Keratinocyte (primary cell): ENCODE measurements at regions not wholly inside any gene's neighbourhood (a gene's known extent, or its start where the extent isn't known, plus 50 kb on each side); places are given as distances from the start of the nearest gene placed in this dataset.

Experiments used
- DNase-seq: peaks from one replicate; pipeline ENCODE4 v3.0.0-alpha.2; 2011; ENCODE audit warnings: low read depth, missing footprints, low spot score
- FAIRE-seq: peaks from 2 replicates; lab custom pipeline; 2011; peaks lifted over from hg19 to GRCh38; lab: Jason Lieb, UNC
- H2AFZ ChIP-seq: 2 replicates; pipeline ENCODE4 v1.6.0; 2012; ENCODE audit warnings: low read length, control low read depth, inconsistent platforms; ENCODE audit not compliant: control insufficient read depth
- H3K27ac ChIP-seq: 2 replicates; pipeline ENCODE4 v1.5.1; 2011; ENCODE audit warnings: low read length; ENCODE audit not compliant: control insufficient read depth, insufficient read depth
- H3K27me3 ChIP-seq: 3 replicates; pipeline ENCODE4 v1.6.0; 2011; ENCODE audit warnings: low read length; ENCODE audit not compliant: control insufficient read depth, insufficient read depth; ENCODE audit errors: extremely low read depth
- H3K36me3 ChIP-seq, 2 experiments: 2 replicates in 1 of 2; 3 replicates in 1 of 2; pipeline ENCODE4 v1.5.1; 2011; ENCODE audit warnings: low read length in 2 of 2, mild to moderate bottlenecking in 1 of 2; ENCODE audit not compliant: control insufficient read depth in 2 of 2, insufficient read depth in 2 of 2; ENCODE audit errors: extremely low read depth in 1 of 2
- H3K4me1 ChIP-seq: 3 replicates; pipeline ENCODE4 v1.5.1; 2011; ENCODE audit warnings: low read length; ENCODE audit not compliant: control insufficient read depth, insufficient read depth; ENCODE audit errors: extremely low read depth
- H3K4me2 ChIP-seq: 3 replicates; pipeline ENCODE4 v1.6.0; 2011; ENCODE audit warnings: low read depth, low read length; ENCODE audit not compliant: control insufficient read depth, insufficient read depth; ENCODE audit errors: extremely low read depth
- H3K4me3 ChIP-seq, 3 experiments: fragments of 200-600 bp in 1 of 3; sonication (generic) in 1 of 3; 2 replicates in 2 of 3; 3 replicates in 1 of 3; pipeline ENCODE4 v1.5.1; 2011 to 2016; ENCODE audit warnings: low read length in 3 of 3, mild to moderate bottlenecking in 3 of 3, control low read depth in 2 of 3, inconsistent platforms in 1 of 3, low read depth in 1 of 3, mixed read lengths in 1 of 3, mixed run types in 1 of 3, moderate library complexity in 1 of 3; ENCODE audit not compliant: control insufficient read depth in 2 of 3, insufficient read depth in 2 of 3; ENCODE audit errors: extremely low read depth in 1 of 3
- H3K79me2 ChIP-seq: 2 replicates; pipeline ENCODE4 v1.6.0; 2012; ENCODE audit warnings: low read length; ENCODE audit not compliant: control insufficient read depth, insufficient read depth
- H3K9ac ChIP-seq: 3 replicates; pipeline ENCODE4 v1.6.0; 2011; ENCODE audit warnings: low read length; ENCODE audit not compliant: control insufficient read depth, insufficient read depth; ENCODE audit errors: extremely low read depth
- H3K9me1 ChIP-seq: 3 replicates; pipeline ENCODE4 v1.6.0; 2011; ENCODE audit warnings: low read length; ENCODE audit not compliant: control insufficient read depth, insufficient read depth; ENCODE audit errors: extremely low read depth
- H3K9me3 ChIP-seq: 2 replicates; pipeline ENCODE4 v1.5.1; 2012; ENCODE audit warnings: low read depth, low read length; ENCODE audit not compliant: control insufficient read depth
- H4K20me1 ChIP-seq: 3 replicates; pipeline ENCODE4 v1.6.0; 2011; ENCODE audit warnings: low read length; ENCODE audit not compliant: control insufficient read depth, insufficient read depth; ENCODE audit errors: extremely low read depth
- EZH2 ChIP-seq: IDR thresholded peaks from one replicate; pipeline ENCODE4 v1.6.1; 2012; ENCODE audit warnings: inconsistent platforms, mild to moderate bottlenecking, low read length, moderate library complexity
- dilution Hi-C: fragments of 300-500 bp; cut with MboI; formaldehyde crosslinking; loops from one replicate; pipeline ENCODE4 v1.7.0; 2020; ENCODE audit warnings: low sequenced_read_pairs; ENCODE audit not compliant: extremely low pct_ligation_motif_present
- TF ChIP-seq, protein P1 (sequence below), 3 experiments: IDR thresholded peaks in 1 of 3; conservative IDR thresholded peaks in 1 of 3; optimal IDR thresholded peaks in 1 of 3; 2 replicates in 2 of 3; 3 replicates in 1 of 3; pipeline versions ENCODE3 to v1.5.1; 2011; ENCODE audit warnings: low read length in 3 of 3, mild to moderate bottlenecking in 3 of 3, moderate library complexity in 2 of 3, control low read depth in 1 of 3, inconsistent platforms in 1 of 3; ENCODE audit not compliant: insufficient read depth in 2 of 3; ENCODE audit errors: extremely low read depth in 1 of 3

GRCh38 chr2:76050196-76050595, 339.5 kb upstream of the GCFC2 start:
- H3K27ac ChIP-seq = no peak overlapping the region
- dilution Hi-C loops = no loop called here
- H3K9me1 ChIP-seq = no peaks in the 10 kb centered on the region

GRCh38 chr2:76044701-76045100, 334.0 kb upstream of the GCFC2 start:
- Histone ChIP-seq H3K4me2 (no peak overlapping the region), H4K20me1 (no peaks in the 10 kb centered on the region), H3K9me3 (no peaks in the 10 kb centered on the region), H2AFZ (no peak overlapping the region), H3K9me1 (no peaks in the 10 kb centered on the region), H3K79me2 (no peaks in the 10 kb centered on the region), H3K27me3 (no peaks in the 10 kb centered on the region), H3K4me1 (no peaks in the 10 kb centered on the region), H3K9ac (no peak overlapping the region), H3K36me3 (no peaks in the 10 kb centered on the region), H3K27ac (no peak overlapping the region), H3K4me3 (no peak overlapping the region)
- dilution Hi-C loops = no loop called here
- DNase-seq (no peak), FAIRE-seq (no peak)
- no peak for TF ChIP-seq EZH2
- TF ChIP-seq, protein P1, sequence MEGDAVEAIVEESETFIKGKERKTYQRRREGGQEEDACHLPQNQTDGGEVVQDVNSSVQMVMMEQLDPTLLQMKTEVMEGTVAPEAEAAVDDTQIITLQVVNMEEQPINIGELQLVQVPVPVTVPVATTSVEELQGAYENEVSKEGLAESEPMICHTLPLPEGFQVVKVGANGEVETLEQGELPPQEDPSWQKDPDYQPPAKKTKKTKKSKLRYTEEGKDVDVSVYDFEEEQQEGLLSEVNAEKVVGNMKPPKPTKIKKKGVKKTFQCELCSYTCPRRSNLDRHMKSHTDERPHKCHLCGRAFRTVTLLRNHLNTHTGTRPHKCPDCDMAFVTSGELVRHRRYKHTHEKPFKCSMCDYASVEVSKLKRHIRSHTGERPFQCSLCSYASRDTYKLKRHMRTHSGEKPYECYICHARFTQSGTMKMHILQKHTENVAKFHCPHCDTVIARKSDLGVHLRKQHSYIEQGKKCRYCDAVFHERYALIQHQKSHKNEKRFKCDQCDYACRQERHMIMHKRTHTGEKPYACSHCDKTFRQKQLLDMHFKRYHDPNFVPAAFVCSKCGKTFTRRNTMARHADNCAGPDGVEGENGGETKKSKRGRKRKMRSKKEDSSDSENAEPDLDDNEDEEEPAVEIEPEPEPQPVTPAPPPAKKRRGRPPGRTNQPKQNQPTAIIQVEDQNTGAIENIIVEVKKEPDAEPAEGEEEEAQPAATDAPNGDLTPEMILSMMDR (optimal IDR thresholded peaks at IDR 0.05 in 1 of 3, IDR thresholded peaks at IDR 0.05 in 1 of 3, conservative IDR thresholded peaks at IDR 0.05 in 1 of 3; ENCODE audit: extremely low read depth in 1 of 3, insufficient read depth in 2 of 3, low read length in 3 of 3) = no peak

More at GRCh38 chr2:76050196-76050595, 339.5 kb upstream of the GCFC2 start:
- no peaks in the 10 kb centered on the region for H3K9me3 ChIP-seq
- H2AFZ ChIP-seq = no peak overlapping the region
- H3K9ac ChIP-seq = no peak overlapping the region
- no peaks in the 10 kb centered on the region for H3K36me3 ChIP-seq
- H3K27me3 ChIP-seq = no peaks in the 10 kb centered on the region
- FAIRE-seq = no peak
- no peak overlapping the region for H3K4me2 ChIP-seq
- no peaks in the 10 kb centered on the region for H3K79me2 ChIP-seq
- TF ChIP-seq EZH2 = no peak
- TF ChIP-seq, protein P1 (optimal IDR thresholded peaks at IDR 0.05 in 1 of 3, IDR thresholded peaks at IDR 0.05 in 1 of 3, conservative IDR thresholded peaks at IDR 0.05 in 1 of 3; ENCODE audit: extremely low read depth in 1 of 3, insufficient read depth in 2 of 3, low read length in 3 of 3) = no peak
- H4K20me1 ChIP-seq = no peaks in the 10 kb centered on the region
- no peaks in the 10 kb centered on the region for H3K4me1 ChIP-seq
- no peak overlapping the region for H3K4me3 ChIP-seq
- no peak for DNase-seq
